ENCODE measurements at regions not wholly inside any gene's neighbourhood (a gene's known extent, or its start where the extent isn't known, plus 50 kb on each side); places are given as distances from the start of the nearest gene placed in this dataset.

DNA sequence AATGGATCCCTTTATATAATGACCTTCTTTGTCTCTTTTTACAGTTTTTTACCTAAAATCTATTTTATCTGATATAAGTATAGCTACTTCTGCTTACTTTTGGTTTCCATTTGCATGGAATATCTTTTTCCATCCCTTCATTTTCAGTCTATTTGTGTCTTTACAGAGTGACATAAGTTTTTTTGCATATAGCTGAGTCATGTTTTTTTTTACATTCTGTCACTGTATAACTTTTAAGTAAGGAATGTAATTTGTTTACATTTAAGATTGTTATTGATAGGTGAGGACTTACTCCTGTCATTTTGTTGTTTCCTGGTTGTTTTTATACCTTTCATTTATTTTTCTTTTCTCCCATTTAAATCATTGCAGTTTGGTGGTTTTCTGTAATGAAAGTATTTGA is 402.7 kb upstream of the ADGRL2 start:
- TF ChIP-seq, protein P1, sequence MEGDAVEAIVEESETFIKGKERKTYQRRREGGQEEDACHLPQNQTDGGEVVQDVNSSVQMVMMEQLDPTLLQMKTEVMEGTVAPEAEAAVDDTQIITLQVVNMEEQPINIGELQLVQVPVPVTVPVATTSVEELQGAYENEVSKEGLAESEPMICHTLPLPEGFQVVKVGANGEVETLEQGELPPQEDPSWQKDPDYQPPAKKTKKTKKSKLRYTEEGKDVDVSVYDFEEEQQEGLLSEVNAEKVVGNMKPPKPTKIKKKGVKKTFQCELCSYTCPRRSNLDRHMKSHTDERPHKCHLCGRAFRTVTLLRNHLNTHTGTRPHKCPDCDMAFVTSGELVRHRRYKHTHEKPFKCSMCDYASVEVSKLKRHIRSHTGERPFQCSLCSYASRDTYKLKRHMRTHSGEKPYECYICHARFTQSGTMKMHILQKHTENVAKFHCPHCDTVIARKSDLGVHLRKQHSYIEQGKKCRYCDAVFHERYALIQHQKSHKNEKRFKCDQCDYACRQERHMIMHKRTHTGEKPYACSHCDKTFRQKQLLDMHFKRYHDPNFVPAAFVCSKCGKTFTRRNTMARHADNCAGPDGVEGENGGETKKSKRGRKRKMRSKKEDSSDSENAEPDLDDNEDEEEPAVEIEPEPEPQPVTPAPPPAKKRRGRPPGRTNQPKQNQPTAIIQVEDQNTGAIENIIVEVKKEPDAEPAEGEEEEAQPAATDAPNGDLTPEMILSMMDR (IDR thresholded peaks at IDR 0.05), result no peak
- TF ChIP-seq POLR2AphosphoS5 (IDR thresholded peaks at IDR 0.05) (no peak), EP300 (IDR thresholded peaks at IDR 0.05) (no peak)
